ENCODE measurements at regions not wholly inside any gene's neighbourhood (a gene's known extent, or its start where the extent isn't known, plus 50 kb on each side); places are given as distances from the start of the nearest gene placed in this dataset.

DNA sequence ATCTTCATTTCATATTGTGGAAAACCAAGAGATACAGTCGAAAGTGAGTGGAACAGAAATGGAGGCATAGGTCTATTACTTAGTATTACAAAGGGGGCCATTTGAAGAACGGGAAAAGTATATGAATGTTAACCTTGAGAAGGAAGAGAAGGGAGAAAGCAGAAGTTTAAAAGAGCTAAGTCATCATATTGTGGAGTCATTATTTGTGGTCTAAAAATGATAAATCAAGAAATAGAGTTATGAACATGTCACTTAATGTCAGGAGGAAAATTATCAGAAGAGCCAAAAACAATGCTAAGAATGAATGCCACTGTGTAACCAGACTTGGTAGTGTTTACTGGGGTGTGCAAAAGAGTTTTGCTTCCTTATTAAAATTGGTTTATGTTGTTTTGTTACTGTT is 589.5 kb upstream of the LCORL start:
- DNase-seq (ENCODE audit: low spot score), result no peak
- POLR2A ChIA-PET, result no interaction called here
- CTCF ChIA-PET (ENCODE audit: low intra/inter-chr PET ratio, low total read pairs), result no interaction called here
- no peak for ATAC-seq
- Histone ChIP-seq H3K36me3 (replicated peaks in 1 of 2; ENCODE audit: control insufficient read depth in 1 of 2, insufficient read depth in 2 of 2, low read length in 2 of 2) (no peaks in the 10 kb centered on the region), H3K27me3 (ENCODE audit: control insufficient read depth in 1 of 2, insufficient read depth in 2 of 2, low read length in 2 of 2) (no peaks in the 10 kb centered on the region), H3K4me2 (ENCODE audit: low read depth, low read length) (no peak overlapping the region), H3K79me2 (ENCODE audit: insufficient read depth, low read length) (no peaks in the 10 kb centered on the region), H3K4me1 (ENCODE audit: insufficient read depth, low read length) (no peaks in the 10 kb centered on the region), H4K20me1 (ENCODE audit: insufficient read depth, low read length) (no peaks in the 10 kb centered on the region), H3K27ac (ENCODE audit: extremely low read length, insufficient read depth, low read length) (no peak overlapping the region), H3K9me3 (ENCODE audit: low read length) (no peaks in the 10 kb centered on the region), H3K9ac (ENCODE audit: insufficient read depth, low read depth, low read length) (no peak overlapping the region), H3K4me3 (replicated peaks in 1 of 3; ENCODE audit: insufficient read depth in 1 of 3, low read depth in 2 of 3, low read length in 3 of 3) (no peak overlapping the region), H2AFZ (ENCODE audit: low read length) (no peak overlapping the region)
- intact Hi-C loops (cut with micrococcal nuclease; ENCODE audit: unreplicated experiment) (no loop called here), in situ Hi-C loops (cut with HindIII; ENCODE audit: extremely low pct_ligation_motif_present, low pct_unique_long_range_greater_than_20kb) (no loop called here)
- WGBS (ENCODE audit: low lambda C conversion rate), result 3% methylated on average over 2 of the region's 2 CpGs
- TF ChIP-seq RORA (CRISPR knock-in tag; IDR thresholded peaks at IDR 0.05), result no peak
- no peak for TF ChIP-seq MEIS2 (CRISPR knock-in tag; IDR thresholded peaks at IDR 0.05)
- TF ChIP-seq, protein P1, sequence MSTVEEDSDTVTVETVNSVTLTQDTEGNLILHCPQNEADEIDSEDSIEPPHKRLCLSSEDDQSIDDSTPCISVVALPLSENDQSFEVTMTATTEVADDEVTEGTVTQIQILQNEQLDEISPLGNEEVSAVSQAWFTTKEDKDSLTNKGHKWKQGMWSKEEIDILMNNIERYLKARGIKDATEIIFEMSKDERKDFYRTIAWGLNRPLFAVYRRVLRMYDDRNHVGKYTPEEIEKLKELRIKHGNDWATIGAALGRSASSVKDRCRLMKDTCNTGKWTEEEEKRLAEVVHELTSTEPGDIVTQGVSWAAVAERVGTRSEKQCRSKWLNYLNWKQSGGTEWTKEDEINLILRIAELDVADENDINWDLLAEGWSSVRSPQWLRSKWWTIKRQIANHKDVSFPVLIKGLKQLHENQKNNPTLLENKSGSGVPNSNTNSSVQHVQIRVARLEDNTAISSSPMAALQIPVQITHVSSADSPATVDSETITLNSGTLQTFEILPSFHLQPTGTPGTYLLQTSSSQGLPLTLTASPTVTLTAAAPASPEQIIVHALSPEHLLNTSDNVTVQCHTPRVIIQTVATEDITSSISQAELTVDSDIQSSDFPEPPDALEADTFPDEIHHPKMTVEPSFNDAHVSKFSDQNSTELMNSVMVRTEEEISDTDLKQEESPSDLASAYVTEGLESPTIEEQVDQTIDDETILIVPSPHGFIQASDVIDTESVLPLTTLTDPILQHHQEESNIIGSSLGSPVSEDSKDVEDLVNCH (CRISPR knock-in tag; IDR thresholded peaks at IDR 0.05), result no peak
- TF ChIP-seq MAFF (IDR thresholded peaks at IDR 0.05; ENCODE audit: low read depth, low read length), result peak; percentile 86
- no peak for TF ChIP-seq MYC (CRISPR knock-in tag; IDR thresholded peaks at IDR 0.05; ENCODE audit: borderline replicate concordance)
- TF ChIP-seq, protein P2, sequence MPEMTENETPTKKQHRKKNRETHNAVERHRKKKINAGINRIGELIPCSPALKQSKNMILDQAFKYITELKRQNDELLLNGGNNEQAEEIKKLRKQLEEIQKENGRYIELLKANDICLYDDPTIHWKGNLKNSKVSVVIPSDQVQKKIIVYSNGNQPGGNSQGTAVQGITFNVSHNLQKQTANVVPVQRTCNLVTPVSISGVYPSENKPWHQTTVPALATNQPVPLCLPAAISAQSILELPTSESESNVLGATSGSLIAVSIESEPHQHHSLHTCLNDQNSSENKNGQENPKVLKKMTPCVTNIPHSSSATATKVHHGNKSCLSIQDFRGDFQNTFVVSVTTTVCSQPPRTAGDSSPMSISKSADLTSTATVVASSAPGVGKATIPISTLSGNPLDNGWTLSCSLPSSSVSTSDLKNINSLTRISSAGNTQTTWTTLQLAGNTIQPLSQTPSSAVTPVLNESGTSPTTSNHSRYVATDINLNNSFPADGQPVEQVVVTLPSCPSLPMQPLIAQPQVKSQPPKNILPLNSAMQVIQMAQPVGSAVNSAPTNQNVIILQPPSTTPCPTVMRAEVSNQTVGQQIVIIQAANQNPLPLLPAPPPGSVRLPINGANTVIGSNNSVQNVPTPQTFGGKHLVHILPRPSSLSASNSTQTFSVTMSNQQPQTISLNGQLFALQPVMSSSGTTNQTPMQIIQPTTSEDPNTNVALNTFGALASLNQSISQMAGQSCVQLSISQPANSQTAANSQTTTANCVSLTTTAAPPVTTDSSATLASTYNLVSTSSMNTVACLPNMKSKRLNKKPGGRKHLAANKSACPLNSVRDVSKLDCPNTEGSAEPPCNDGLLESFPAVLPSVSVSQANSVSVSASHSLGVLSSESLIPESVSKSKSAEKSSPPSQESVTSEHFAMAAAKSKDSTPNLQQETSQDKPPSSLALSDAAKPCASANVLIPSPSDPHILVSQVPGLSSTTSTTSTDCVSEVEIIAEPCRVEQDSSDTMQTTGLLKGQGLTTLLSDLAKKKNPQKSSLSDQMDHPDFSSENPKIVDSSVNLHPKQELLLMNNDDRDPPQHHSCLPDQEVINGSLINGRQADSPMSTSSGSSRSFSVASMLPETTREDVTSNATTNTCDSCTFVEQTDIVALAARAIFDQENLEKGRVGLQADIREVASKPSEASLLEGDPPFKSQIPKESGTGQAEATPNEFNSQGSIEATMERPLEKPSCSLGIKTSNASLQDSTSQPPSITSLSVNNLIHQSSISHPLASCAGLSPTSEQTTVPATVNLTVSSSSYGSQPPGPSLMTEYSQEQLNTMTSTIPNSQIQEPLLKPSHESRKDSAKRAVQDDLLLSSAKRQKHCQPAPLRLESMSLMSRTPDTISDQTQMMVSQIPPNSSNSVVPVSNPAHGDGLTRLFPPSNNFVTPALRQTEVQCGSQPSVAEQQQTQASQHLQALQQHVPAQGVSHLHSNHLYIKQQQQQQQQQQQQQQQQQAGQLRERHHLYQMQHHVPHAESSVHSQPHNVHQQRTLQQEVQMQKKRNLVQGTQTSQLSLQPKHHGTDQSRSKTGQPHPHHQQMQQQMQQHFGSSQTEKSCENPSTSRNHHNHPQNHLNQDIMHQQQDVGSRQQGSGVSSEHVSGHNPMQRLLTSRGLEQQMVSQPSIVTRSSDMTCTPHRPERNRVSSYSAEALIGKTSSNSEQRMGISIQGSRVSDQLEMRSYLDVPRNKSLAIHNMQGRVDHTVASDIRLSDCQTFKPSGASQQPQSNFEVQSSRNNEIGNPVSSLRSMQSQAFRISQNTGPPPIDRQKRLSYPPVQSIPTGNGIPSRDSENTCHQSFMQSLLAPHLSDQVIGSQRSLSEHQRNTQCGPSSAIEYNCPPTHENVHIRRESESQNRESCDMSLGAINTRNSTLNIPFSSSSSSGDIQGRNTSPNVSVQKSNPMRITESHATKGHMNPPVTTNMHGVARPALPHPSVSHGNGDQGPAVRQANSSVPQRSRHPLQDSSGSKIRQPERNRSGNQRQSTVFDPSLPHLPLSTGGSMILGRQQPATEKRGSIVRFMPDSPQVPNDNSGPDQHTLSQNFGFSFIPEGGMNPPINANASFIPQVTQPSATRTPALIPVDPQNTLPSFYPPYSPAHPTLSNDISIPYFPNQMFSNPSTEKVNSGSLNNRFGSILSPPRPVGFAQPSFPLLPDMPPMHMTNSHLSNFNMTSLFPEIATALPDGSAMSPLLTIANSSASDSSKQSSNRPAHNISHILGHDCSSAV (CRISPR knock-in tag; IDR thresholded peaks at IDR 0.05; ENCODE audit: borderline replicate concordance), result no peak
- TF ChIP-seq MAFK (conservative IDR thresholded peaks at IDR 0.05 in 1 of 2, IDR thresholded peaks at IDR 0.05 in 1 of 2; ENCODE audit: low read length in 2 of 2), result peak; percentile 83 to 88
- TF ChIP-seq ZEB1 (IDR thresholded peaks at IDR 0.05; ENCODE audit: insufficient replicate concordance, low read depth), result no peak
- no peak for TF ChIP-seq ZNF10 (CRISPR knock-in tag; IDR thresholded peaks at IDR 0.05; ENCODE audit: borderline replicate concordance, low read depth)
- BruUV-seq (replicated peaks), result no TSS peak
- no peak for FAIRE-seq

Data from HepG2 (cell line).